ENCODE measurements at regions not wholly inside any gene's neighbourhood (a gene's known extent, or its start where the extent isn't known, plus 50 kb on each side); places are given as distances from the start of the nearest gene placed in this dataset.

DNA sequence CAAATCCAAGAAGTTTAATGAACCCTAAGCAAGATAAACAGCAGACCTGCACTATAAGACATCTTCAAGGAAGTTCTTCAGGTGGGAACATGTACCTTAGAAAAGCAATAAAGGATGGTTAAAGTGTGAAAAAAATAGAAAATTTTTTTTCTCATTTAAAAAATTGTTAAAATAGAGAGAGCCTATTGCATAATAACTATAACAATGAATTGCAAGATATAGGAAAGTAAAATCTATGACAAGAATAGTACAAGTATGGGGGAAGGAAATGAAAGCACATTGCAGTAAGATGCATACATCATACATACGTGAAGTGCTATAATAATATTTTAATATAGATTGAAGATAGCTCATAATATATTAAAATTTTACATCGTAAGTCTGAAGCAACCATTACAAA lies 310.1 kb upstream of the KCNMB2 start:
- Histone ChIP-seq H3K36me3 (ENCODE audit: control insufficient read depth, insufficient read depth, low read length) (no peaks in the 10 kb centered on the region), H3K4me3 (ENCODE audit: low read depth, low read length) (no peak overlapping the region), H3K4me1 (no peaks in the 10 kb centered on the region), H3K27me3 (replicated peaks; ENCODE audit: control insufficient read depth, insufficient read depth, low read length) (no peaks in the 10 kb centered on the region), H3K9me3 (no peaks in the 10 kb centered on the region)
- no peaks in the 10 kb centered on the region for H3K4me1 Mint-ChIP-seq (ENCODE audit: low read depth, unreplicated experiment)
- H3K36me3 Mint-ChIP-seq (ENCODE audit: insufficient read depth, unreplicated experiment): no peaks in the 10 kb centered on the region
- peaks cover 2% of the 10 kb centered on the region for H3K27me3 Mint-ChIP-seq (ENCODE audit: insufficient read depth, unreplicated experiment)
- intact Hi-C loops (cut with micrococcal nuclease; ENCODE audit: unreplicated experiment): no loop called here
- no peak for DNase-seq
- H3K27ac Mint-ChIP-seq (ENCODE audit: unreplicated experiment): no peak overlapping the region
- no peak overlapping the region for H3K4me3 Mint-ChIP-seq (ENCODE audit: unreplicated experiment)
- POLR2A ChIA-PET: no interaction called here
- TF ChIP-seq, protein P1, sequence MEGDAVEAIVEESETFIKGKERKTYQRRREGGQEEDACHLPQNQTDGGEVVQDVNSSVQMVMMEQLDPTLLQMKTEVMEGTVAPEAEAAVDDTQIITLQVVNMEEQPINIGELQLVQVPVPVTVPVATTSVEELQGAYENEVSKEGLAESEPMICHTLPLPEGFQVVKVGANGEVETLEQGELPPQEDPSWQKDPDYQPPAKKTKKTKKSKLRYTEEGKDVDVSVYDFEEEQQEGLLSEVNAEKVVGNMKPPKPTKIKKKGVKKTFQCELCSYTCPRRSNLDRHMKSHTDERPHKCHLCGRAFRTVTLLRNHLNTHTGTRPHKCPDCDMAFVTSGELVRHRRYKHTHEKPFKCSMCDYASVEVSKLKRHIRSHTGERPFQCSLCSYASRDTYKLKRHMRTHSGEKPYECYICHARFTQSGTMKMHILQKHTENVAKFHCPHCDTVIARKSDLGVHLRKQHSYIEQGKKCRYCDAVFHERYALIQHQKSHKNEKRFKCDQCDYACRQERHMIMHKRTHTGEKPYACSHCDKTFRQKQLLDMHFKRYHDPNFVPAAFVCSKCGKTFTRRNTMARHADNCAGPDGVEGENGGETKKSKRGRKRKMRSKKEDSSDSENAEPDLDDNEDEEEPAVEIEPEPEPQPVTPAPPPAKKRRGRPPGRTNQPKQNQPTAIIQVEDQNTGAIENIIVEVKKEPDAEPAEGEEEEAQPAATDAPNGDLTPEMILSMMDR (IDR thresholded peaks at IDR 0.05; ENCODE audit: insufficient read depth in 1 of 2, low read depth in 1 of 2, low read length in 1 of 2, severe bottlenecking in 1 of 2, unreplicated experiment in 1 of 2): no peak
- BruUV-seq (replicated peaks): no TSS peak
- CTCF ChIA-PET: no interaction called here
- peaks cover 2% of the 10 kb centered on the region for H3K9me3 Mint-ChIP-seq (ENCODE audit: unreplicated experiment)

DNA sequence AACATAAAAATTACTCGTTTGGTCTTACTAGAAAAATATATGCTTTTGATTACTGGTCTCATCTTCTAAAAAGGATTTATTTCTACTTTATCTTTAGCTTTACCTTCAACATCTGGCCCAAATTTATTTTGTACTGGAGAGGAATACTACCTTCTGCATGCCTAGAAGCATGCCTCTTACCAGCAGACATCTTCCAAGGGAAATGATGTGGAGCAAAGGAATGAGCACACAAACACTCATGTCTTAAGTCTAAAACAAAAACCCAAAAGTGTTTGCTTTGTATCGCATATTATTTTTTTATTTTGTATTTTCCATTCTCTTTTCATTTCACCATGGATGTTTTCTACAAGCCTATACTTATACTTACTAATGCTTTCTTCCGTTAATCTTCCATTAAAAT lies 304.6 kb upstream of the KCNMB2 start:
- H3K4me3 ChIP-seq (ENCODE audit: low read depth, low read length): no peak overlapping the region
- Mint-ChIP-seq H3K4me3 (ENCODE audit: unreplicated experiment) (no peak overlapping the region), H3K9me3 (ENCODE audit: unreplicated experiment) (no peaks in the 10 kb centered on the region), H3K27me3 (ENCODE audit: insufficient read depth, unreplicated experiment) (peaks cover 2% of the 10 kb centered on the region), H3K4me1 (ENCODE audit: low read depth, unreplicated experiment) (no peaks in the 10 kb centered on the region), H3K27ac (ENCODE audit: unreplicated experiment) (no peak overlapping the region), H3K36me3 (ENCODE audit: insufficient read depth, unreplicated experiment) (no peaks in the 10 kb centered on the region)
- no TSS peak for BruUV-seq (replicated peaks)
- CTCF ChIA-PET: no interaction called here
- POLR2A ChIA-PET: no interaction called here
- no peaks in the 10 kb centered on the region for H3K36me3 ChIP-seq (ENCODE audit: control insufficient read depth, insufficient read depth, low read length)
- no peaks in the 10 kb centered on the region for H3K27me3 ChIP-seq (replicated peaks; ENCODE audit: control insufficient read depth, insufficient read depth, low read length)
- H3K4me1 ChIP-seq: no peaks in the 10 kb centered on the region
- TF ChIP-seq, protein P1 (IDR thresholded peaks at IDR 0.05; ENCODE audit: insufficient read depth in 1 of 2, low read depth in 1 of 2, low read length in 1 of 2, severe bottlenecking in 1 of 2, unreplicated experiment in 1 of 2): no peak
- no peak for DNase-seq
- intact Hi-C loops (cut with micrococcal nuclease; ENCODE audit: unreplicated experiment): no loop called here
- H3K9me3 ChIP-seq: no peaks in the 10 kb centered on the region

DNA sequence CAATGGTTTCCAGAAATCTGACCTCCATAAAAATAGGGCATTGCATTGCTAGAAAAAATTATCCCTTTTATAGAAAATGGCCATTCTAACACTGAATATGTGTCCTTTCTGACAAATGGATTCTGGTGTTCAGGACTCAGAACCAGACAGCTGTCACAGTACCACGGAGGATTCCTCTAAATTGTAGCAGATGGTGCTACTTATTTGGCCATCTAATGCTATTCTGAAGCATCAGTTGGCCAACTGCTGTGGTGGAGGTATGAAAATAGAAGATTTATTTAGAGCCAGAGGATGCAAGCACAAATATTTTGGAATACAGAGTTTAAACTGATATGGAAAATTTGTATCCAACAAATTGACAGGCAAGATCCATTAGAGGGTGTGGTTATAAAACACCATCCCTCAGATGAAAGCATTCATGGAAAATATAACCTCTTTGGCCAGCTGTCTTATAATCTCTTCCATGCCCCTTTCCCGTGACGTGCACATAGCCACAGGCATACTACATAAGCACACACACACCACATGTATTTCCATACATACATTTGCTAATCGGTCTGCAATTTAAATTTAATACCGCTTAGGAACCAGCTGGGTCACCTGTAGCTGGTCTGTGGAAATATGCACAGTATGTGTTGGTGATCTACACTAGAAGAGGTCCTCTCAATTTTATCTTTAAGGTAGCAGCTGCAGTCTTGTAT lies 302.7 kb upstream of the KCNMB2 start:
- no peaks in the 10 kb centered on the region for H3K4me1 Mint-ChIP-seq (ENCODE audit: low read depth, unreplicated experiment)
- intact Hi-C loops (cut with micrococcal nuclease; ENCODE audit: unreplicated experiment): no loop called here
- POLR2A ChIA-PET: no interaction called here

More for the DNA sequence above, 302.7 kb upstream of the KCNMB2 start:
- no peak overlapping the region for H3K4me3 Mint-ChIP-seq (ENCODE audit: unreplicated experiment)
- TF ChIP-seq, protein P1 (IDR thresholded peaks at IDR 0.05; ENCODE audit: insufficient read depth in 1 of 2, low read depth in 1 of 2, low read length in 1 of 2, severe bottlenecking in 1 of 2, unreplicated experiment in 1 of 2): no peak
- H3K27me3 Mint-ChIP-seq (ENCODE audit: insufficient read depth, unreplicated experiment): peaks cover 2% of the 10 kb centered on the region
- H3K9me3 Mint-ChIP-seq (ENCODE audit: unreplicated experiment): no peaks in the 10 kb centered on the region
- no peak for DNase-seq
- CTCF ChIA-PET: no interaction called here
- H3K27ac Mint-ChIP-seq (ENCODE audit: unreplicated experiment): no peak overlapping the region
- no peaks in the 10 kb centered on the region for H3K36me3 ChIP-seq (ENCODE audit: control insufficient read depth, insufficient read depth, low read length)
- no peaks in the 10 kb centered on the region for H3K36me3 Mint-ChIP-seq (ENCODE audit: insufficient read depth, unreplicated experiment)
- no peak overlapping the region for H3K4me3 ChIP-seq (ENCODE audit: low read depth, low read length)
- no peaks in the 10 kb centered on the region for H3K4me1 ChIP-seq
- H3K9me3 ChIP-seq: no peaks in the 10 kb centered on the region
- H3K27me3 ChIP-seq (replicated peaks; ENCODE audit: control insufficient read depth, insufficient read depth, low read length): no peaks in the 10 kb centered on the region
- no TSS peak for BruUV-seq (replicated peaks)

Data from Caco-2 (cell line).